ENCODE measurements at regions not wholly inside any gene's neighbourhood (a gene's known extent, or its start where the extent isn't known, plus 50 kb on each side); places are given as distances from the start of the nearest gene placed in this dataset.

DNA sequence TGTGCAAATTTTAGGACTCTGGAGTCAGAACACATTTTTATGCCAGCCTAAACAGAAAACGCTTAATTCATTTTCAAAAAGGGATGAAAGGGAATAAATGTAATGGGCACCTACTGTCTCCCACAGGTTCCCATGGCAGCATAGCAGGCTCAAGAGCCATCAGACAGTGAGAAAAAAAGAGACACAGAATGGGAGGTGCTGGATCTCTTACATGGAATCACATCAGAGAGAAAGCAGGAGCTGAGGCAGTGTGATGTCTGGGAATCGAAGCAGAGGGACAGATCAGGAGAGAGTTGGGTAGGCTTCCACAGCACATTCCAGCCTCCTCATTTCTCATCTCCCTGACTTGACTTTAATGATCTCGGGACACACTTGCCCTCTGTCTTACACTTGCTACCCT is 684.3 kb downstream of the KCNJ3 start:
- TF ChIP-seq POLR2AphosphoS5 (IDR thresholded peaks at IDR 0.05) (no peak), EP300 (IDR thresholded peaks at IDR 0.05) (no peak)
- TF ChIP-seq, protein P1, sequence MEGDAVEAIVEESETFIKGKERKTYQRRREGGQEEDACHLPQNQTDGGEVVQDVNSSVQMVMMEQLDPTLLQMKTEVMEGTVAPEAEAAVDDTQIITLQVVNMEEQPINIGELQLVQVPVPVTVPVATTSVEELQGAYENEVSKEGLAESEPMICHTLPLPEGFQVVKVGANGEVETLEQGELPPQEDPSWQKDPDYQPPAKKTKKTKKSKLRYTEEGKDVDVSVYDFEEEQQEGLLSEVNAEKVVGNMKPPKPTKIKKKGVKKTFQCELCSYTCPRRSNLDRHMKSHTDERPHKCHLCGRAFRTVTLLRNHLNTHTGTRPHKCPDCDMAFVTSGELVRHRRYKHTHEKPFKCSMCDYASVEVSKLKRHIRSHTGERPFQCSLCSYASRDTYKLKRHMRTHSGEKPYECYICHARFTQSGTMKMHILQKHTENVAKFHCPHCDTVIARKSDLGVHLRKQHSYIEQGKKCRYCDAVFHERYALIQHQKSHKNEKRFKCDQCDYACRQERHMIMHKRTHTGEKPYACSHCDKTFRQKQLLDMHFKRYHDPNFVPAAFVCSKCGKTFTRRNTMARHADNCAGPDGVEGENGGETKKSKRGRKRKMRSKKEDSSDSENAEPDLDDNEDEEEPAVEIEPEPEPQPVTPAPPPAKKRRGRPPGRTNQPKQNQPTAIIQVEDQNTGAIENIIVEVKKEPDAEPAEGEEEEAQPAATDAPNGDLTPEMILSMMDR (IDR thresholded peaks at IDR 0.05) = no peak

All from gastroesophageal sphincter (tissue), 3 donors.